ENCODE measurements at regions not wholly inside any gene's neighbourhood (a gene's known extent, or its start where the extent isn't known, plus 50 kb on each side); places are given as distances from the start of the nearest gene placed in this dataset.

DNA sequence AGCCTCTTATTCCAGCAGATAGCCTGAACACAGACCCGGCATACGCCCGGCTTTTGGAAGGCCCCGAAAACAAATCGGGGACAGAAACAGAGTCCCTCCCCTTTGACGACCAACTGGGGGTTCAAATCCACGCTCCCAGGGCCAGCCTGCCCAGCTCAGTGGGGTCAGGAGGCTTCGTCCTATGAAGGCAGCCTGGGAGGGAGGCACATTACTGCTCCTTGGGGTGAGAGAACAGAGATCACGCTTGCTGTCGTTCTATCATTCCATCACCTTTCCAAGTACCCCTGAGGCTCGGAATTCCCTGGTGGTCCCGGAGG lies 208.8 kb upstream of the SALL3 start:
- intact Hi-C loops (cut with micrococcal nuclease; ENCODE audit: unreplicated experiment), result no loop called here
- no peak for DNase-seq (ENCODE audit: low spot score)
- Histone ChIP-seq H3K4me3 (replicated peaks in 1 of 3; ENCODE audit: insufficient read depth in 1 of 3, low read depth in 2 of 3, low read length in 3 of 3) (no peak overlapping the region), H2AFZ (ENCODE audit: low read length) (no peak overlapping the region), H3K9ac (ENCODE audit: insufficient read depth, low read depth, low read length) (no peak overlapping the region), H3K27me3 (ENCODE audit: control insufficient read depth in 1 of 2, insufficient read depth in 2 of 2, low read length in 2 of 2) (peaks cover 10 to 57% of the 10 kb centered on the region in 2 experiments; a peak in 4 of 5 replicates), H3K36me3 (replicated peaks in 1 of 2; ENCODE audit: control insufficient read depth in 1 of 2, insufficient read depth in 2 of 2, low read length in 2 of 2) (no peaks in the 10 kb centered on the region), H3K79me2 (ENCODE audit: insufficient read depth, low read length) (no peaks in the 10 kb centered on the region), H3K4me1 (ENCODE audit: insufficient read depth, low read length) (peaks cover 13% of the 10 kb centered on the region), H4K20me1 (ENCODE audit: insufficient read depth, low read length) (no peaks in the 10 kb centered on the region), H3K9me3 (ENCODE audit: low read length) (no peaks in the 10 kb centered on the region), H3K27ac (ENCODE audit: extremely low read length, insufficient read depth, low read length) (no peak overlapping the region), H3K4me2 (ENCODE audit: low read depth, low read length) (no peak overlapping the region)
- TF ChIP-seq ASH2L (IDR thresholded peaks at IDR 0.05; ENCODE audit: insufficient read length, low read depth, low read length) (no peak), MAZ (IDR thresholded peaks at IDR 0.05; ENCODE audit: borderline replicate concordance, low read depth, low read length) (no peak), MAZ (CRISPR knock-in tag; IDR thresholded peaks at IDR 0.05; ENCODE audit: low read depth) (no peak), SALL1 (CRISPR knock-in tag; IDR thresholded peaks at IDR 0.05) (no peak), HDAC1 (CRISPR knock-in tag; IDR thresholded peaks at IDR 0.05) (no peak), ZNF670 (CRISPR knock-in tag; IDR thresholded peaks at IDR 0.05; ENCODE audit: borderline replicate concordance) (no peak), FOXK1 (CRISPR knock-in tag; IDR thresholded peaks at IDR 0.05; ENCODE audit: borderline replicate concordance, low read depth) (no peak), ZNF747 (CRISPR knock-in tag; IDR thresholded peaks at IDR 0.05; ENCODE audit: borderline replicate concordance) (no peak), ZNF652 (CRISPR knock-in tag; IDR thresholded peaks at IDR 0.05; ENCODE audit: borderline replicate concordance, low read depth) (no peak), ZNF619 (CRISPR knock-in tag; IDR thresholded peaks at IDR 0.05) (no peak), ELF1 (CRISPR knock-in tag; IDR thresholded peaks at IDR 0.05) (no peak), ZNF878 (CRISPR knock-in tag; IDR thresholded peaks at IDR 0.05) (no peak), ZSCAN12 (CRISPR knock-in tag; IDR thresholded peaks at IDR 0.05) (no peak), MTF1 (CRISPR knock-in tag; IDR thresholded peaks at IDR 0.05) (no peak)
- no peak for FAIRE-seq
- WGBS (ENCODE audit: low lambda C conversion rate), result 33% methylated on average over 8 of the region's 12 CpGs
- BruUV-seq (replicated peaks), result no TSS peak
- ChIA-PET POLR2A (no interaction called here), CTCF (ENCODE audit: low intra/inter-chr PET ratio, low total read pairs) (no interaction called here)
- ATAC-seq, result no peak
- in situ Hi-C loops (cut with HindIII; ENCODE audit: extremely low pct_ligation_motif_present, low pct_unique_long_range_greater_than_20kb), result no loop called here

Data from HepG2 (cell line).